Ectodermal cell (in vitro differentiated cells): ENCODE measurements at regions not wholly inside any gene's neighbourhood (a gene's known extent, or its start where the extent isn't known, plus 50 kb on each side); places are given as distances from the start of the nearest gene placed in this dataset.
"Not testable (repeated sequence)": the region's sequence is repeated elsewhere in the genome, so short reads cannot be mapped to it uniquely, and the experiment has no call there.

Source experiments
- H3K27ac ChIP-seq: 2 replicates; pipeline ENCODE4 v1.7.0; 2013; ENCODE audit warnings: mild to moderate bottlenecking, low read depth, low read length; ENCODE audit not compliant: insufficient read depth, poor library complexity, severe bottlenecking
- H3K27me3 ChIP-seq: 2 replicates; pipeline ENCODE4 v1.7.0; 2013; ENCODE audit warnings: mild to moderate bottlenecking, low read length; ENCODE audit not compliant: insufficient read depth, control insufficient read depth, poor library complexity, severe bottlenecking
- H3K36me3 ChIP-seq: one replicate; pipeline ENCODE4 v1.7.0; 2013; ENCODE audit warnings: low read length; ENCODE audit not compliant: control insufficient read depth, insufficient read depth
- H3K4me1 ChIP-seq: one replicate; pipeline ENCODE4 v1.7.0; 2013; ENCODE audit warnings: low read length; ENCODE audit not compliant: control insufficient read depth, insufficient read depth
- H3K4me3 ChIP-seq: 2 replicates; pipeline ENCODE4 v1.7.0; 2013; ENCODE audit warnings: low read depth, low read length, control low read depth; ENCODE audit not compliant: insufficient read depth
- H3K9me3 ChIP-seq: 2 replicates; pipeline ENCODE4 v1.7.0; 2013; ENCODE audit warnings: mild to moderate bottlenecking, low read length, moderate library complexity; ENCODE audit not compliant: control insufficient read depth
- WGBS, 2 experiments: methylation state at CpG; one replicate each; pipeline ENCODE4 v1.1.7; 2013; ENCODE audit warnings: missing lambda C conversion rate in 2 of 2; 5-methylcytosine and 5-hydroxymethylcytosine counted together

GRCh38 chr2:7430869-7431641 is 513.8 kb downstream of the RNF144A start:
- Histone ChIP-seq H3K27me3 (peaks cover 8% of the 10 kb centered on the region), H3K27ac (no peak overlapping the region)
- 2% methylated on average over 56 of the region's 56 CpGs for WGBS, 2 experiments

GRCh38 chr2:7432436-7432835 is 515.2 kb downstream of the RNF144A start:
- Histone ChIP-seq H3K4me3 (no peak overlapping the region), H3K36me3 (no peaks in the 10 kb centered on the region), H3K27me3 (peaks cover 8% of the 10 kb centered on the region), H3K27ac (no peak overlapping the region), H3K4me1 (peaks cover 10% of the 10 kb centered on the region), H3K9me3 (no peaks in the 10 kb centered on the region)
- WGBS, 2 experiments, result 98 to 100% methylated on average over 4 of the region's 4 CpGs

More at GRCh38 chr2:7430869-7431641, 513.8 kb downstream of the RNF144A start:
- H3K4me3 ChIP-seq, result peak overlapping the region; percentile 37
- H3K4me1 ChIP-seq, result peaks cover 10% of the 10 kb centered on the region
- no peaks in the 10 kb centered on the region for H3K36me3 ChIP-seq
- H3K9me3 ChIP-seq, result no peaks in the 10 kb centered on the region

GRCh38 chr2:7436096-7436906 is 519.1 kb downstream of the RNF144A start:
- Histone ChIP-seq H3K9me3 (no peaks in the 10 kb centered on the region), H3K4me1 (no peaks in the 10 kb centered on the region), H3K36me3 (no peaks in the 10 kb centered on the region), H3K27ac (no peak overlapping the region), H3K27me3 (no peaks in the 10 kb centered on the region), H3K4me3 (no peak overlapping the region)
- 94 to 95% methylated on average over 9 of the region's 9 CpGs for WGBS, 2 experiments

GRCh38 chr2:7437141-7437540 is 519.9 kb downstream of the RNF144A start:
- Histone ChIP-seq H3K36me3 (no peaks in the 10 kb centered on the region), H3K9me3 (no peaks in the 10 kb centered on the region), H3K4me1 (no peaks in the 10 kb centered on the region), H3K27ac (no peak overlapping the region), H3K27me3 (no peaks in the 10 kb centered on the region), H3K4me3 (no peak overlapping the region)

GRCh38 chr2:7437716-7438632 is 520.8 kb downstream of the RNF144A start:
- Histone ChIP-seq H3K9me3 (no peaks in the 10 kb centered on the region), H3K27ac (no peak overlapping the region), H3K4me1 (no peaks in the 10 kb centered on the region), H3K36me3 (no peaks in the 10 kb centered on the region), H3K27me3 (no peaks in the 10 kb centered on the region), H3K4me3 (no peak overlapping the region)
- WGBS, 2 experiments, result 93 to 97% methylated on average over 7 to 9 of the region's 9 CpGs

- WGBS, 2 experiments, result 96 to 100% methylated on average over 1 of the region's 1 CpG
Measured at GRCh38 chr2:7438855-7439254, 521.6 kb downstream of the RNF144A start.

GRCh38 chr2:7440977-7441376 is 523.8 kb downstream of the RNF144A start:
- no peak overlapping the region for H3K27ac ChIP-seq

More at GRCh38 chr2:7438855-7439254, 521.6 kb downstream of the RNF144A start:
- Histone ChIP-seq H3K4me1 (no peaks in the 10 kb centered on the region), H3K36me3 (no peaks in the 10 kb centered on the region), H3K27me3 (no peaks in the 10 kb centered on the region), H3K4me3 (no peak overlapping the region), H3K27ac (no peak overlapping the region), H3K9me3 (no peaks in the 10 kb centered on the region)

GRCh38 chr2:7441841-7442240 is 524.6 kb downstream of the RNF144A start:
- H3K9me3 ChIP-seq, H3K27ac ChIP-seq, H3K36me3 ChIP-seq, H3K4me3 ChIP-seq, H3K4me1 ChIP-seq, H3K27me3 ChIP-seq: not testable (repeated sequence)
- 88 to 89% methylated on average over 3 of the region's 3 CpGs for WGBS, 2 experiments

More at GRCh38 chr2:7440977-7441376, 523.8 kb downstream of the RNF144A start:
- WGBS, 2 experiments, result 83 to 92% methylated on average over 2 to 4 of the region's 4 CpGs
- Histone ChIP-seq H3K36me3 (no peaks in the 10 kb centered on the region), H3K9me3 (no peaks in the 10 kb centered on the region), H3K4me3 (no peak overlapping the region), H3K4me1 (no peaks in the 10 kb centered on the region), H3K27me3 (no peaks in the 10 kb centered on the region)

- 94 to 100% methylated on average over 3 of the region's 4 CpGs for WGBS, 2 experiments
- H3K27me3 ChIP-seq, result no peaks in the 10 kb centered on the region
- H3K4me1 ChIP-seq, result no peaks in the 10 kb centered on the region
- no peak overlapping the region for H3K27ac ChIP-seq
- no peak overlapping the region for H3K4me3 ChIP-seq
- H3K36me3 ChIP-seq, result no peaks in the 10 kb centered on the region
- H3K9me3 ChIP-seq, result no peaks in the 10 kb centered on the region
Measured at GRCh38 chr2:7444626-7445025, 527.4 kb downstream of the RNF144A start.
